ENCODE measurements at regions not wholly inside any gene's neighbourhood (a gene's known extent, or its start where the extent isn't known, plus 50 kb on each side); places are given as distances from the start of the nearest gene placed in this dataset.
"Not testable (repeated sequence)": the region's sequence is repeated elsewhere in the genome, so short reads cannot be mapped to it uniquely, and the experiment has no call there.

DNA sequence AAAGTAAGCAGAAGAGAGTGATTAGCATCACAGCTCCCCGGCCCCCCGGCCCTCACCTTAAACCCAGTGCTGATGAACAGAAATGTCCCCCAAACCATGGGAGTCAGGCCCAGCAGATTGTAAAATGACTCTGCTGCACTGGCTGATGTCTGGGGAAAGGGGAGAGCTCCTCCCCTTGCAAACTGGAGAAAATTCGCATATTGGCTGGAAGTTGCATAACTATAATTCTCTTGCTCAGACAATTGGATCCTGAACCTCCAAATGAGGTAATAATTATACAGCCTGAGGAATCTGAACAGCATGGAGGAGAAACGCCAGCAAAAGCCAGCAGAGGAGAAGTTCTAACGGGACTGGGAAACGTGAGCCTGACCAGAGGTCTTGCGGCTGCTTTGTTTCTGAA, 109.7 kb downstream of the C16orf95 start:
- H3K4me1 ChIP-seq (ENCODE audit: control insufficient read depth in 1 of 2, low read depth in 2 of 2) = peaks cover 11 to 27% of the 10 kb centered on the region in 2 donors
- no peaks in the 10 kb centered on the region for H3K9me3 ChIP-seq
- no peaks in the 10 kb centered on the region for H3K36me3 ChIP-seq
- H3K4me3 ChIP-seq = peak overlapping the region; percentile 20
- ATAC-seq (ENCODE audit: insufficient number of reproducible peaks, low FRiP score, low read depth) = no peak
- TF ChIP-seq, protein P1, sequence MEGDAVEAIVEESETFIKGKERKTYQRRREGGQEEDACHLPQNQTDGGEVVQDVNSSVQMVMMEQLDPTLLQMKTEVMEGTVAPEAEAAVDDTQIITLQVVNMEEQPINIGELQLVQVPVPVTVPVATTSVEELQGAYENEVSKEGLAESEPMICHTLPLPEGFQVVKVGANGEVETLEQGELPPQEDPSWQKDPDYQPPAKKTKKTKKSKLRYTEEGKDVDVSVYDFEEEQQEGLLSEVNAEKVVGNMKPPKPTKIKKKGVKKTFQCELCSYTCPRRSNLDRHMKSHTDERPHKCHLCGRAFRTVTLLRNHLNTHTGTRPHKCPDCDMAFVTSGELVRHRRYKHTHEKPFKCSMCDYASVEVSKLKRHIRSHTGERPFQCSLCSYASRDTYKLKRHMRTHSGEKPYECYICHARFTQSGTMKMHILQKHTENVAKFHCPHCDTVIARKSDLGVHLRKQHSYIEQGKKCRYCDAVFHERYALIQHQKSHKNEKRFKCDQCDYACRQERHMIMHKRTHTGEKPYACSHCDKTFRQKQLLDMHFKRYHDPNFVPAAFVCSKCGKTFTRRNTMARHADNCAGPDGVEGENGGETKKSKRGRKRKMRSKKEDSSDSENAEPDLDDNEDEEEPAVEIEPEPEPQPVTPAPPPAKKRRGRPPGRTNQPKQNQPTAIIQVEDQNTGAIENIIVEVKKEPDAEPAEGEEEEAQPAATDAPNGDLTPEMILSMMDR (IDR thresholded peaks at IDR 0.05) = no peak
- no peaks in the 10 kb centered on the region for H3K27me3 ChIP-seq (replicated peaks; ENCODE audit: insufficient read depth)
- H3K27ac ChIP-seq = peak overlapping the region; percentile 38 to 39
- no peak for DNase-seq (ENCODE audit: low spot score)

DNA sequence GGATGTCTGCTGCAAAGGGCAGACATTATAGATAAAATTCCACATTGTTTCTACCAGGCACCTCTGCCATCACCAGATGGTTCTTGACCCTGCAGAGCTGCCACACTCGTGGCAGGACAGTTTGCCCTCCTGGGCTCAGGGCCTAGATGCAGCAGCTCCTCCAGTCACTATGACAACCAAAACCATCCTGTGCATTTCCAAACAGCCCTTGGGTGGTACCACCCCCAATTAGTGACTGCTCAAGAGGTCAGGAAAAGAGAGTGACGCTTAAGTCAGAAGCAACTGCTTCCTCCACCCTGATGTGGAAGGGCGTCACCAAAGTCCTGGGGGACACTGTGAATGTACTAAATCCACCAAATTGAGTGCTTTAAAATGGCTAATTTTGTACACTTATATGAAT, 109.2 kb downstream of the C16orf95 start:
- Histone ChIP-seq H3K4me1 (ENCODE audit: control insufficient read depth in 1 of 2, low read depth in 2 of 2) (peaks cover 10 to 25% of the 10 kb centered on the region in 2 donors), H3K27ac (peak overlapping the region; percentile 38 to 39), H3K9me3 (no peaks in the 10 kb centered on the region), H3K27me3 (replicated peaks; ENCODE audit: insufficient read depth) (no peaks in the 10 kb centered on the region), H3K36me3 (no peaks in the 10 kb centered on the region), H3K4me3 (peak overlapping the region; percentile 20)
- DNase-seq (ENCODE audit: low spot score) = no peak
- no peak for ATAC-seq (ENCODE audit: insufficient number of reproducible peaks, low FRiP score, low read depth)
- TF ChIP-seq, protein P1 (IDR thresholded peaks at IDR 0.05) = no peak

GRCh38 chr16:87208968-87209367, 108.2 kb downstream of the C16orf95 start:
- H3K9me3 ChIP-seq; H3K27me3 ChIP-seq (replicated peaks; ENCODE audit: insufficient read depth); DNase-seq (ENCODE audit: low spot score); H3K36me3 ChIP-seq; H3K27ac ChIP-seq; ATAC-seq (ENCODE audit: insufficient number of reproducible peaks, low FRiP score, low read depth); H3K4me3 ChIP-seq: not testable (repeated sequence)
- H3K4me1 ChIP-seq (ENCODE audit: control insufficient read depth in 1 of 2, low read depth in 2 of 2) = peaks cover 10 to 19% of the 10 kb centered on the region in 2 donors

- no peaks in the 10 kb centered on the region for H3K9me3 ChIP-seq
- H3K36me3 ChIP-seq = no peaks in the 10 kb centered on the region
- DNase-seq (ENCODE audit: low spot score) = no peak
- no peak overlapping the region for H3K27ac ChIP-seq
- no peak overlapping the region for H3K4me3 ChIP-seq
- TF ChIP-seq, protein P1 (IDR thresholded peaks at IDR 0.05) = no peak
- peaks cover 10 to 19% of the 10 kb centered on the region in 2 donors for H3K4me1 ChIP-seq (ENCODE audit: control insufficient read depth in 1 of 2, low read depth in 2 of 2)
- no peaks in the 10 kb centered on the region for H3K27me3 ChIP-seq (replicated peaks; ENCODE audit: insufficient read depth)
- no peak for ATAC-seq (ENCODE audit: insufficient number of reproducible peaks, low FRiP score, low read depth)
Observed at GRCh38 chr16:87209808-87210512, 107.2 kb downstream of the C16orf95 start.

GRCh38 chr16:87210894-87211293, 106.3 kb downstream of the C16orf95 start:
- Histone ChIP-seq H3K36me3 (no peaks in the 10 kb centered on the region), H3K27ac (no peak overlapping the region), H3K4me1 (ENCODE audit: control insufficient read depth in 1 of 2, low read depth in 2 of 2) (peaks cover 10 to 19% of the 10 kb centered on the region in 2 donors), H3K9me3 (no peaks in the 10 kb centered on the region), H3K4me3 (no peak overlapping the region), H3K27me3 (replicated peaks; ENCODE audit: insufficient read depth) (no peaks in the 10 kb centered on the region)
- no peak for DNase-seq (ENCODE audit: low spot score)
- no peak for ATAC-seq (ENCODE audit: insufficient number of reproducible peaks, low FRiP score, low read depth)
- TF ChIP-seq, protein P1 (IDR thresholded peaks at IDR 0.05) = no peak

- DNase-seq (ENCODE audit: low spot score) (no peak), ATAC-seq (ENCODE audit: insufficient number of reproducible peaks, low FRiP score, low read depth) (no peak)
- peaks cover 10 to 16% of the 10 kb centered on the region in 2 donors for H3K4me1 ChIP-seq (ENCODE audit: control insufficient read depth in 1 of 2, low read depth in 2 of 2)
- no peaks in the 10 kb centered on the region for H3K9me3 ChIP-seq
- no peak overlapping the region for H3K27ac ChIP-seq
- TF ChIP-seq, protein P1 (IDR thresholded peaks at IDR 0.05) = no peak
- H3K4me3 ChIP-seq = no peak overlapping the region
- no peaks in the 10 kb centered on the region for H3K27me3 ChIP-seq (replicated peaks; ENCODE audit: insufficient read depth)
- no peaks in the 10 kb centered on the region for H3K36me3 ChIP-seq
Observed at GRCh38 chr16:87212026-87212425, 105.2 kb downstream of the C16orf95 start.

Data from thoracic aorta (tissue), 2 donors.